ENCODE measurements at regions not wholly inside any gene's neighbourhood (a gene's known extent, or its start where the extent isn't known, plus 50 kb on each side); places are given as distances from the start of the nearest gene placed in this dataset.

DNA sequence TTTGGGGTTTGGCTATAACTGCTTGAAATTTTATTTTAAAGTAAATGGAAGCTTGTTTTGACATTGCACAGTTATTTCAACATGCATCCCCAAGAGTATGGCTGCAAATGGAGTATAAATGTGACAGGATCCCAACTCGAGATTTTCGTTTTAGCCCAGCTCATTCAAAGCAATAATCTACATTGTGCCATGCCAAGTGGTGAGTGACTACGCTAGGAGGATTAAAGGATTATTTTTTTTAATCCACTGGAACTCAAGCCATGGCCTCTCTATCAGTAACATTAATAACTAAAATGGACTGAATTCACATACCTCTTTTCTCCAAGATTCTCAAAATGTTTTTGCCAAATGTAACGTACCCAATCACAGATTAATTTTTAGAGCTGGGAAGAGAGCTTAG, 60.6 kb upstream of the AUTS2 start:
- H3K4me2 ChIP-seq: no peak overlapping the region
- H3K27me3 ChIP-seq (ENCODE audit: insufficient read depth): no peaks in the 10 kb centered on the region
- DNase-seq (ENCODE audit: low spot score) (no peak), ATAC-seq (no peak)
- no peak overlapping the region for H3K27ac ChIP-seq (ENCODE audit: low read depth)
- no peaks in the 10 kb centered on the region for H3K79me2 ChIP-seq (replicated peaks; ENCODE audit: insufficient read depth)
- Mint-ChIP-seq H3K4me3 (no peak overlapping the region), H3K9me3 (no peaks in the 10 kb centered on the region), H3K4me1 (peaks cover 8% of the 10 kb centered on the region), H3K36me3 (ENCODE audit: low read depth) (no peaks in the 10 kb centered on the region), H3K27ac (no peak overlapping the region), H3K27me3 (ENCODE audit: insufficient read depth, low read depth, poor library complexity) (peaks cover 10% of the 10 kb centered on the region)
- no peak overlapping the region for H3K4me3 ChIP-seq
- no peaks in the 10 kb centered on the region for H3K36me3 ChIP-seq (ENCODE audit: insufficient read depth)
- H3F3A ChIP-seq (replicated peaks; ENCODE audit: low read depth): no peaks in the 10 kb centered on the region
- no peaks in the 10 kb centered on the region for H4K20me1 ChIP-seq (replicated peaks; ENCODE audit: insufficient read depth)
- TF ChIP-seq ZNF331 (CRISPR knock-in tag; IDR thresholded peaks at IDR 0.05; ENCODE audit: low read depth): no peak
- no peak for TF ChIP-seq STAT1 (IDR thresholded peaks at IDR 0.05; ENCODE audit: unreplicated experiment)
- TF ChIP-seq, protein P1, sequence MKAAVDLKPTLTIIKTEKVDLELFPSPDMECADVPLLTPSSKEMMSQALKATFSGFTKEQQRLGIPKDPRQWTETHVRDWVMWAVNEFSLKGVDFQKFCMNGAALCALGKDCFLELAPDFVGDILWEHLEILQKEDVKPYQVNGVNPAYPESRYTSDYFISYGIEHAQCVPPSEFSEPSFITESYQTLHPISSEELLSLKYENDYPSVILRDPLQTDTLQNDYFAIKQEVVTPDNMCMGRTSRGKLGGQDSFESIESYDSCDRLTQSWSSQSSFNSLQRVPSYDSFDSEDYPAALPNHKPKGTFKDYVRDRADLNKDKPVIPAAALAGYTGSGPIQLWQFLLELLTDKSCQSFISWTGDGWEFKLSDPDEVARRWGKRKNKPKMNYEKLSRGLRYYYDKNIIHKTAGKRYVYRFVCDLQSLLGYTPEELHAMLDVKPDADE (IDR thresholded peaks at IDR 0.05): no peak
- TF ChIP-seq EZH2 (IDR thresholded peaks at IDR 0.05; ENCODE audit: low read depth, unreplicated experiment): no peak
- TF ChIP-seq, protein P2, sequence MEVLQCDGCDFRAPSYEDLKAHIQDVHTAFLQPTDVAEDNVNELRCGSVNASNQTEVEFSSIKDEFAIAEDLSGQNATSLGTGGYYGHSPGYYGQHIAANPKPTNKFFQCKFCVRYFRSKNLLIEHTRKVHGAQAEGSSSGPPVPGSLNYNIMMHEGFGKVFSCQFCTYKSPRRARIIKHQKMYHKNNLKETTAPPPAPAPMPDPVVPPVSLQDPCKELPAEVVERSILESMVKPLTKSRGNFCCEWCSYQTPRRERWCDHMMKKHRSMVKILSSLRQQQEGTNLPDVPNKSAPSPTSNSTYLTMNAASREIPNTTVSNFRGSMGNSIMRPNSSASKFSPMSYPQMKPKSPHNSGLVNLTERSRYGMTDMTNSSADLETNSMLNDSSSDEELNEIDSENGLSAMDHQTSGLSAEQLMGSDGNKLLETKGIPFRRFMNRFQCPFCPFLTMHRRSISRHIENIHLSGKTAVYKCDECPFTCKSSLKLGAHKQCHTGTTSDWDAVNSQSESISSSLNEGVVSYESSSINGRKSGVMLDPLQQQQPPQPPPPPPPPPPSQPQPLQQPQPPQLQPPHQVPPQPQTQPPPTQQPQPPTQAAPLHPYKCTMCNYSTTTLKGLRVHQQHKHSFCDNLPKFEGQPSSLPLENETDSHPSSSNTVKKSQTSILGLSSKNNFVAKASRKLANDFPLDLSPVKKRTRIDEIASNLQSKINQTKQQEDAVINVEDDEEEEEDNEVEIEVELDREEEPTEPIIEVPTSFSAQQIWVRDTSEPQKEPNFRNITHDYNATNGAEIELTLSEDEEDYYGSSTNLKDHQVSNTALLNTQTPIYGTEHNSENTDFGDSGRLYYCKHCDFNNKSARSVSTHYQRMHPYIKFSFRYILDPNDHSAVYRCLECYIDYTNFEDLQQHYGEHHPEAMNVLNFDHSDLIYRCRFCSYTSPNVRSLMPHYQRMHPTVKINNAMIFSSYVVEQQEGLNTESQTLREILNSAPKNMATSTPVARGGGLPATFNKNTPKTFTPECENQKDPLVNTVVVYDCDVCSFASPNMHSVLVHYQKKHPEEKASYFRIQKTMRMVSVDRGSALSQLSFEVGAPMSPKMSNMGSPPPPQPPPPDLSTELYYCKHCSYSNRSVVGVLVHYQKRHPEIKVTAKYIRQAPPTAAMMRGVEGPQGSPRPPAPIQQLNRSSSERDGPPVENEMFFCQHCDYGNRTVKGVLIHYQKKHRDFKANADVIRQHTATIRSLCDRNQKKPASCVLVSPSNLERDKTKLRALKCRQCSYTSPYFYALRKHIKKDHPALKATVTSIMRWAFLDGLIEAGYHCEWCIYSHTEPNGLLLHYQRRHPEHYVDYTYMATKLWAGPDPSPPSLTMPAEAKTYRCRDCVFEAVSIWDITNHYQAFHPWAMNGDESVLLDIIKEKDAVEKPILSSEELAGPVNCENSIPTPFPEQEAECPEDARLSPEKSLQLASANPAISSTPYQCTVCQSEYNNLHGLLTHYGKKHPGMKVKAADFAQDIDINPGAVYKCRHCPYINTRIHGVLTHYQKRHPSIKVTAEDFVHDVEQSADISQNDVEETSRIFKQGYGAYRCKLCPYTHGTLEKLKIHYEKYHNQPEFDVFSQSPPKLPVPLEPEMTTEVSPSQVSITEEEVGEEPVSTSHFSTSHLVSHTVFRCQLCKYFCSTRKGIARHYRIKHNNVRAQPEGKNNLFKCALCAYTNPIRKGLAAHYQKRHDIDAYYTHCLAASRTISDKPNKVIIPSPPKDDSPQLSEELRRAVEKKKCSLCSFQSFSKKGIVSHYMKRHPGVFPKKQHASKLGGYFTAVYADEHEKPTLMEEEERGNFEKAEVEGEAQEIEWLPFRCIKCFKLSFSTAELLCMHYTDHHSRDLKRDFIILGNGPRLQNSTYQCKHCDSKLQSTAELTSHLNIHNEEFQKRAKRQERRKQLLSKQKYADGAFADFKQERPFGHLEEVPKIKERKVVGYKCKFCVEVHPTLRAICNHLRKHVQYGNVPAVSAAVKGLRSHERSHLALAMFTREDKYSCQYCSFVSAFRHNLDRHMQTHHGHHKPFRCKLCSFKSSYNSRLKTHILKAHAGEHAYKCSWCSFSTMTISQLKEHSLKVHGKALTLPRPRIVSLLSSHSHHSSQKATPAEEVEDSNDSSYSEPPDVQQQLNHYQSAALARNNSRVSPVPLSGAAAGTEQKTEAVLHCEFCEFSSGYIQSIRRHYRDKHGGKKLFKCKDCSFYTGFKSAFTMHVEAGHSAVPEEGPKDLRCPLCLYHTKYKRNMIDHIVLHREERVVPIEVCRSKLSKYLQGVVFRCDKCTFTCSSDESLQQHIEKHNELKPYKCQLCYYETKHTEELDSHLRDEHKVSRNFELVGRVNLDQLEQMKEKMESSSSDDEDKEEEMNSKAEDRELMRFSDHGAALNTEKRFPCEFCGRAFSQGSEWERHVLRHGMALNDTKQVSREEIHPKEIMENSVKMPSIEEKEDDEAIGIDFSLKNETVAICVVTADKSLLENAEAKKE (CRISPR knock-in tag; IDR thresholded peaks at IDR 0.05): no peak
- no peak for TF ChIP-seq NANOG (IDR thresholded peaks at IDR 0.05; ENCODE audit: borderline replicate concordance)
- no peak for TF ChIP-seq JUNB (IDR thresholded peaks at IDR 0.05; ENCODE audit: unreplicated experiment)
- TF ChIP-seq EZH2phosphoT487 (IDR thresholded peaks at IDR 0.05; ENCODE audit: unreplicated experiment): no peak
- TF ChIP-seq ZNF114 (CRISPR knock-in tag; IDR thresholded peaks at IDR 0.05): no peak
- TF ChIP-seq, protein P3, sequence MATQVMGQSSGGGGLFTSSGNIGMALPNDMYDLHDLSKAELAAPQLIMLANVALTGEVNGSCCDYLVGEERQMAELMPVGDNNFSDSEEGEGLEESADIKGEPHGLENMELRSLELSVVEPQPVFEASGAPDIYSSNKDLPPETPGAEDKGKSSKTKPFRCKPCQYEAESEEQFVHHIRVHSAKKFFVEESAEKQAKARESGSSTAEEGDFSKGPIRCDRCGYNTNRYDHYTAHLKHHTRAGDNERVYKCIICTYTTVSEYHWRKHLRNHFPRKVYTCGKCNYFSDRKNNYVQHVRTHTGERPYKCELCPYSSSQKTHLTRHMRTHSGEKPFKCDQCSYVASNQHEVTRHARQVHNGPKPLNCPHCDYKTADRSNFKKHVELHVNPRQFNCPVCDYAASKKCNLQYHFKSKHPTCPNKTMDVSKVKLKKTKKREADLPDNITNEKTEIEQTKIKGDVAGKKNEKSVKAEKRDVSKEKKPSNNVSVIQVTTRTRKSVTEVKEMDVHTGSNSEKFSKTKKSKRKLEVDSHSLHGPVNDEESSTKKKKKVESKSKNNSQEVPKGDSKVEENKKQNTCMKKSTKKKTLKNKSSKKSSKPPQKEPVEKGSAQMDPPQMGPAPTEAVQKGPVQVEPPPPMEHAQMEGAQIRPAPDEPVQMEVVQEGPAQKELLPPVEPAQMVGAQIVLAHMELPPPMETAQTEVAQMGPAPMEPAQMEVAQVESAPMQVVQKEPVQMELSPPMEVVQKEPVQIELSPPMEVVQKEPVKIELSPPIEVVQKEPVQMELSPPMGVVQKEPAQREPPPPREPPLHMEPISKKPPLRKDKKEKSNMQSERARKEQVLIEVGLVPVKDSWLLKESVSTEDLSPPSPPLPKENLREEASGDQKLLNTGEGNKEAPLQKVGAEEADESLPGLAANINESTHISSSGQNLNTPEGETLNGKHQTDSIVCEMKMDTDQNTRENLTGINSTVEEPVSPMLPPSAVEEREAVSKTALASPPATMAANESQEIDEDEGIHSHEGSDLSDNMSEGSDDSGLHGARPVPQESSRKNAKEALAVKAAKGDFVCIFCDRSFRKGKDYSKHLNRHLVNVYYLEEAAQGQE (IDR thresholded peaks at IDR 0.05; ENCODE audit: unreplicated experiment): no peak
- TF ChIP-seq CREB1 (CRISPR knock-in tag; IDR thresholded peaks at IDR 0.05; ENCODE audit: low read depth): no peak
- no peak for TF ChIP-seq POLR2AphosphoS5 (IDR thresholded peaks at IDR 0.05; ENCODE audit: low read depth)
- TF ChIP-seq, protein P4, sequence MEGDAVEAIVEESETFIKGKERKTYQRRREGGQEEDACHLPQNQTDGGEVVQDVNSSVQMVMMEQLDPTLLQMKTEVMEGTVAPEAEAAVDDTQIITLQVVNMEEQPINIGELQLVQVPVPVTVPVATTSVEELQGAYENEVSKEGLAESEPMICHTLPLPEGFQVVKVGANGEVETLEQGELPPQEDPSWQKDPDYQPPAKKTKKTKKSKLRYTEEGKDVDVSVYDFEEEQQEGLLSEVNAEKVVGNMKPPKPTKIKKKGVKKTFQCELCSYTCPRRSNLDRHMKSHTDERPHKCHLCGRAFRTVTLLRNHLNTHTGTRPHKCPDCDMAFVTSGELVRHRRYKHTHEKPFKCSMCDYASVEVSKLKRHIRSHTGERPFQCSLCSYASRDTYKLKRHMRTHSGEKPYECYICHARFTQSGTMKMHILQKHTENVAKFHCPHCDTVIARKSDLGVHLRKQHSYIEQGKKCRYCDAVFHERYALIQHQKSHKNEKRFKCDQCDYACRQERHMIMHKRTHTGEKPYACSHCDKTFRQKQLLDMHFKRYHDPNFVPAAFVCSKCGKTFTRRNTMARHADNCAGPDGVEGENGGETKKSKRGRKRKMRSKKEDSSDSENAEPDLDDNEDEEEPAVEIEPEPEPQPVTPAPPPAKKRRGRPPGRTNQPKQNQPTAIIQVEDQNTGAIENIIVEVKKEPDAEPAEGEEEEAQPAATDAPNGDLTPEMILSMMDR (conservative IDR thresholded peaks at IDR 0.05; ENCODE audit: low read depth in 2 of 2): no peak
- H3K4me1 ChIP-seq (ENCODE audit: insufficient read depth): peaks cover 6% of the 10 kb centered on the region; the same call in 1 of the 2 replicates
- no peak overlapping the region for H2AFZ ChIP-seq
- H3K9me2 ChIP-seq (ENCODE audit: insufficient read depth): no peaks in the 10 kb centered on the region
